Stimulated activated CD8-positive, alpha-beta memory T cell treated with anti-CD3 and anti-CD28 coated beads, Interleukin-2, amount 100 ng/mL, for 48 hours (primary cell): ENCODE measurements at regions not wholly inside any gene's neighbourhood (a gene's known extent, or its start where the extent isn't known, plus 50 kb on each side); places are given as distances from the start of the nearest gene placed in this dataset.

ENCODE experiments used
- DNase-seq, 2 donors: peaks; one replicate each; pipeline ENCODE4 v3.0.0-alpha.2; 2020; ENCODE audit warnings: low read depth in 2 of 2

DNA sequence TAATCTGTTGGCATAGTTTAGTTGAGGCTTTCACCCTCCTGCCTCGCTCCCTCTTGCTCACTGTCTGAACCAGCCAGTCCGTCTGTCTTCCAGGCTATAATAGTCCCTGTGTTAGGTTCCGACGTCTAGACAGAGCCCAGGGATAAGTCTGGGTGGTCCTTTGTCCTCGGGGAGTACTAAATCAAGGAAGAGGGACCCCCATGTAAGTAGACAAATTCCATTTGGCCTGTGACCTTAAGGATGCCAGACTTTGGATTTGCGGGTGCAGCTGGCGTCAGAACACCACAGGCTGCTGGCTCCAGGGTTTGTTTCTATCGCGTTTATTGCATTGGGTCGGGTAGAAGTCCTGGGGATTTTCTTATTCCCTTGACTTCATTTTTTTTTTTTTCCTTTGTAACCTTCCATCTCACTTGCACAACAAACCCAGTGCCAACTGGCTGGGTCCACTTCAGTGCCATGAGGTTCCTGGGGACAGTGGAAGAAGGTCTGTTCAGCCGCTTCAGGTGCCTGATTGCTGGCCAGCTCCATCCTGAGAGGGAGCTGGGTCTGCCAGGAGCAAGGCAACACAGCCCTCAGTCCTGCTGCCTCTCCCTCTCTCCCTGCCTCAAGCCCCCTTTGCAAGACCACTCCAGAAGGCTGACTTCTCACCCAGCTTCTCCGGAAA lies 95.4 kb upstream of the KLHL25 start:
- DNase-seq = no peak

- DNase-seq = no peak
Observed at GRCh38 chr15:85890620-85890980, 95.9 kb upstream of the KLHL25 start.

DNA sequence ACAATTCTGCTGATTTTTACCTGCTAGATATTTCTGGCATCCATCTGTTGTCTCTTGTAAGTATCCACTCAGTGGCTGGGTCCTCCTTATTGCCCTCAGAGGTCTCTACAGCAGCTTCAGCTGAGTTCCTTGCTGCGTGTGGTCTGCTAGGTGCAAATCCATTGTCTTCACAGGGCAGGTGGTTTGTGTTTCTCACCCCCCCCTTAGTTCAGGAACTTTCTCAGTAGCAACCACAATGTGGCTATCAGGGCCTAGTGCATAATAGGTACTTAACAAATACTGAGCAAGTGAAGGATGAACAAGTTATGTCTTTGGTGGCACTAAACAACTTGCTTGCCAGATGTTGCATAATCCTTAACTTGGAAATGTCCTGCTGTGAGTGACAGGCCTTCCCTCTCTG lies 96.7 kb upstream of the KLHL25 start:
- DNase-seq = no peak

DNA sequence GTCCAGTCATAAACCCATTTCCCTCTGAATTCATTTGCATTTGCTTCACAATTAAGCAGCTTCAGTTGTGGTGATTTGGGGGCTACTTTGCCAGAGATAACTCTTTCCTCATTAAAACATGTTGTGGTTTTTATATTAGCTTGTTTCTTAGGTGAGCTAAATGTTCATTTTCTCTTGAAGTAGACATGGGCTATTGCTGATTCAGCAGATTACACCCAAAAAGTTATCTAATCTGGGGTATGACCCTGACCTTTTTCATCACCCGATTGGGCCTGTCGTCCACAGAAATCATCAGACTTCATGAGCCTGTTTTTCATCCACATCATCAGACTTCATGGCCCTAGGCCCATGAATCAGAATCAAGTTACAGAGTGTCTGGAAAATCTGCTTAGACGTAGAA lies 97.5 kb upstream of the KLHL25 start:
- DNase-seq = no peak

DNA sequence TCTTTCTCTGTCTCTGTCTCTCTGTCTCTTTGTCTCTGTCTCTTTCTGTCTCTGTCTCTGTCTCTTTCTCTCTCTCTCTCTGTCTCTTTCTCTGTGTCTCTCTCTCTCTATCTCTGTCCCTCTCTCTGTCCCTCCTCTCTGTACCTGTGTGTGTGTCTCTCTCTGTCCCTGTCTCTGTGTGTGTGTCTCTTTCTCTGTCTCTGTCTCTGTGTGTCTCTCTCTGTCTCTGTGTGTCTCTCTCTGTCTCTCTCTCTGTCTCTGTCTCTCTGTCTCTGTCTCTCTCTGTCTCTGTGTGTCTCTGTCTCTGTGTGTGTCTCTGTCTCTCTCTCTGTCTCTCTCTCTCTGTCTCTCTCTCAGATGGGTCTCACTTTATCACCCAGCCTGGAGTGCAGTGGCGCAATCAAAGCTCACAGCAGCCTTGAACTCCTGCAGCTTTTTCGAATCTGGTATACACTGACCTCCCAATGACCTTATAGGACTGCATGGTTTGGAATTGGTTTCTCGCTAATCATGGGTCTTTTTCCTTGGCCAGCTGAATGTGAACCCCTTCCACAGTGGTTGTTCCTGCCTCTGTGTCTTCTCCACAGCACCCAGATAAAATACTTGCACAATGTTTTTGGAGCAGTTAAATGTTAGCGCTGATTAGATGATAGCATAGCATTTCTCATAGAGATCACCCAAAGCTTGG lies 102.6 kb upstream of the KLHL25 start:
- no peak for DNase-seq

GRCh38 chr15:85897895-85898717 lies 103.4 kb upstream of the KLHL25 start:
- no peak for DNase-seq

- DNase-seq = no peak
Observed at GRCh38 chr15:85899927-85900326, 105.2 kb upstream of the KLHL25 start.

- DNase-seq = no peak
Observed at GRCh38 chr15:85905751-85906450, 111.2 kb upstream of the KLHL25 start.

GRCh38 chr15:85906640-85907039 lies 111.9 kb upstream of the KLHL25 start:
- DNase-seq = no peak

- no peak for DNase-seq
Observed at GRCh38 chr15:85910834-85911233, 116.1 kb upstream of the KLHL25 start.

- DNase-seq = no peak
Observed at GRCh38 chr15:85913461-85913860, 118.7 kb upstream of the KLHL25 start.

DNA sequence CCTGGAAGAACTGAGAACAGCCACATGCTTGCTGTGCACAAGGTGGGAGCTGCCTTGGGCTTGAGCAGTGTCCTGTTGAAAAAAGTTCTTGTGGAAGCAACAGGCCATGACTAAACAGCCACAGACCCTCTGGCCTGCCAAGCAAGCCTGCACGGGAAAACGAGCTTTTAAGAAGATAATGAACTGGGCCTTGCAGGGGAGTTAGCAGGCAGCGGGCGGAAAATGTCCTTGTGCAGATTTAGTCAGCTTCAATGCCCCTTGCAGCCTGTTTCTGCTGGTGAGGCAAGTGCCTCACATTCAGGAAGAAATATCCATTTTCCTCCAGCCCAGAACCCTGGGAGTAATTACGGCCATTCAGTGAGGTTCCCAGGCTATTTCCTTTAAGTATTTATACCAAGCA lies 126.2 kb upstream of the KLHL25 start:
- DNase-seq = no peak

DNA sequence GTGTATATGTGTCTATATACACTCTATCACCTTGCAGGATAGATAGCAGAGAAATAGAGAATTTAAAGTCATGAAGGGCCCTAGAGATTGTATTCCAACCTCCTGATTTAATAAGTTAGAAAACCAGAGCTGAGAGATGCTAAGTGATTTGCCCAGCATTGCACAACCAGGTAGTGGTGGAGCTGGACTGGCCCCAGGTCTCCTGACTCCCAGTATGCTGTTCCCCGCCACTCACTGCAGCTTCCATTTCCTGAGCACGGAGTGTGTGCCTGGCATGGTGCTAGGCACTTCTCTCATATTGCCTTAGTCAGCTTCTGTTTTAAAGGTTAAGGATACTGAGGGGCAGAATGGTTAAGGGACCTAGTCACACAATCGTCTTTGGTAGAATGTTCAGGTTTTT lies 129.4 kb upstream of the KLHL25 start:
- DNase-seq = no peak

GRCh38 chr15:85925649-85926237 lies 131.0 kb upstream of the KLHL25 start:
- DNase-seq = no peak

- no peak for DNase-seq
Observed at GRCh38 chr15:85926834-85927233, 132.1 kb upstream of the KLHL25 start.

DNA sequence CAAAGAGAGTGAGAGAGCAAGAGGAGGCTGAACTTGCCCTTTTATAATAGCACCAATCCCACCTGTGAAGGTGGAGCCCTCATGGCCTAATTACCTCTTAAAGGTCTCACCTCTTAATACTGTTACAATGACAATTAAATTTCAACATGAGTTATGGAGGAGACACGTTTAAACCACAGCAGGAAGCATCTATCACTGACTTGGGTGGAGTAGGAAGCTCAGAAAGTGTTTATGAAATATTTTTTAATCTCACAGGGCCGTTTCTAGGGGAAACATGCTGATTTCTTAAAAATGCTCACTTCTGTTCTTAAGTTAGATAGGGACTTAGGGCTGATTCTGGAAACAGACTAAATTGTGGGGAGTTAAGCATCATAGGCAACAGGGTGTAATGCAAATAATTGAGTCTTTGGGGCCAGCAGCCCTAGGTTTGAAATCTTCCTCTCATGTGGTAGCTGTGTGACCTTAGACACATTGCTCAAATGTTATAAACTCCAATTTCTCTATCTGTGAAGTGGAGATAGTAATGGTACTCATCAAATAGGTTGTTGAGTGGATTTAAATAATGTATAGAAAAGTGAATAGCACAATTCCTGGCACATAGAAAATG lies 133.3 kb upstream of the KLHL25 start:
- no peak for DNase-seq

- DNase-seq = no peak
Observed at GRCh38 chr15:85929786-85930185, 135.1 kb upstream of the KLHL25 start.

GRCh38 chr15:85932391-85932790 lies 137.7 kb upstream of the KLHL25 start:
- no peak for DNase-seq

GRCh38 chr15:85934691-85935090 lies 140.0 kb upstream of the KLHL25 start:
- DNase-seq = no peak

- no peak for DNase-seq
Observed at GRCh38 chr15:85935182-85935581, 140.5 kb upstream of the KLHL25 start.

GRCh38 chr15:85937661-85938060 lies 142.0 kb upstream of the AGBL1 start:
- no peak for DNase-seq
